Ishikawa (cell line): ENCODE measurements at regions not wholly inside any gene's neighbourhood (a gene's known extent, or its start where the extent isn't known, plus 50 kb on each side); places are given as distances from the start of the nearest gene placed in this dataset.

Experiments
- CEBPB ChIP-seq: IDR thresholded peaks from 2 replicates; pipeline ENCODE4 v1.6.1; 2012
- CREB1 ChIP-seq: IDR thresholded peaks from 2 replicates; pipeline ENCODE4 v1.6.1; 2012; ENCODE audit warnings: low read depth
- EGR1 ChIP-seq: IDR thresholded peaks from 2 replicates; pipeline ENCODE4 v1.6.1; 2012
- EP300 ChIP-seq: IDR thresholded peaks from 2 replicates; pipeline ENCODE4 v1.6.1; 2012; ENCODE audit warnings: borderline replicate concordance
- FOXM1 ChIP-seq: IDR thresholded peaks from 2 replicates; pipeline ENCODE4 v1.6.1; 2012; ENCODE audit warnings: low read depth, borderline replicate concordance
- NFIC ChIP-seq: IDR thresholded peaks from 2 replicates; pipeline ENCODE4 v1.6.1; 2012
- RAD21 ChIP-seq: IDR thresholded peaks from 2 replicates; pipeline ENCODE4 v1.6.1; 2012; ENCODE audit warnings: low read depth
- TAF1 ChIP-seq: IDR thresholded peaks from 2 replicates; pipeline ENCODE4 v1.6.1; 2012; ENCODE audit warnings: low read depth, mild to moderate bottlenecking
- TCF12 ChIP-seq: IDR thresholded peaks from 2 replicates; pipeline ENCODE4 v1.6.1; 2012; ENCODE audit warnings: low read depth
- TEAD4 ChIP-seq: IDR thresholded peaks from 2 replicates; pipeline ENCODE4 v1.6.1; 2012
- YY1 ChIP-seq: IDR thresholded peaks from 2 replicates; pipeline ENCODE4 v1.6.1; 2012; ENCODE audit warnings: low read depth
- ZBTB7A ChIP-seq: IDR thresholded peaks from 2 replicates; pipeline ENCODE4 v1.6.1; 2012; ENCODE audit warnings: low read depth
- TF ChIP-seq, protein P1 (sequence below): IDR thresholded peaks from 2 replicates; pipeline ENCODE4 v1.6.1; 2012
- TF ChIP-seq, protein P2 (sequence below): IDR thresholded peaks from 2 replicates; pipeline ENCODE4 v1.6.1; 2012; ENCODE audit warnings: low read depth, mild to moderate bottlenecking
- TF ChIP-seq, protein P3 (sequence below): IDR thresholded peaks from 2 replicates; pipeline ENCODE4 v1.6.1; 2012

DNA sequence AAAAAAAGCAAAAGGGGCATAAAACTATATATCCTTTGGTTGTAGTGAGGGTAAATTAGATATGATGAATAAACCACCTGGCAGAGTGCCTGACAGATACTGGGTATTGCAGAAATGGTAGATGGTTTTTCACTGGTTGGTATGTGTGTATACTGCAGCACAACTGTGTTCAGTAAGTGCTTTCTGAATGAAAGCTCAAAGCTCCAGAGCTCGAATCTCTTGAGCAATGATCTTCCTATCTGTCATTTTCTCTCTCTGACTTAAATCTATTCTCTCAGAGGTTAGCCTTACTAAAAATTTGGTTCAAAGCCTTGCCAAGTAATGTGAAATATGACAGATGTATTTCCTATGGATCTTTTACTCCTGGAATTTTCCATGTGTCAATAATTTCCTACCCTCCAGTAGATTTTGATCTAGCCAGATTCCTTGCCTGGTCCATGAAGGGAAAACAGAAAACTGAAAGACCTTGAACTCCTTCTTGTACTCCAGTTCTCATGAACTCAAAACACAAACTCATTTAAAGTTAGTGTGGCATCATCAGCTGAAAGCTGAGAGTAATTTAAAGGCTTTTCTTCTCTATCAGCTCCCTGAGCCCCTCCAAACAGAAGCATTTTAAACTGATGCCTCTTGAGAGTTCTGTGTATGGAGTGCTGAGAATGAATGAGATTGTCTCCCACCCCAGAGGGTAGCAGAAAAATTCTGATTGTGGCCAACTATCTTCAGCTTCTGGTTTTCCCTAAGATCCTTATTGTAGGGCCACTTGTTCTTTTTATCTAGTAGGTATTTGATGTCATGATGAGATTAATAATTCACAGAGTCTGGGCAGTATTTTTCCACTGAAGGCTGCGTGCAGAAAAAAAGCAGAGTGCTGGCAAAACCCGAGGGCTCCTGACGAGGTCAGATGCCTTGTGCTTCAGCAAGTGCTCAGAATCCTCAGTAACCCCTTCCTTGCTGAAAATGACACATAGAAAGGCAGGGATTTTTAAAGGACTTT lies 363.4 kb upstream of the BOD1L1 start:
- TF ChIP-seq CREB1 = no peak
- TF ChIP-seq CEBPB = no peak
- TF ChIP-seq EP300 = no peak
- TF ChIP-seq TEAD4 = no peak
- no peak for TF ChIP-seq FOXM1
- TF ChIP-seq EGR1 = no peak
- TF ChIP-seq NFIC = no peak

DNA sequence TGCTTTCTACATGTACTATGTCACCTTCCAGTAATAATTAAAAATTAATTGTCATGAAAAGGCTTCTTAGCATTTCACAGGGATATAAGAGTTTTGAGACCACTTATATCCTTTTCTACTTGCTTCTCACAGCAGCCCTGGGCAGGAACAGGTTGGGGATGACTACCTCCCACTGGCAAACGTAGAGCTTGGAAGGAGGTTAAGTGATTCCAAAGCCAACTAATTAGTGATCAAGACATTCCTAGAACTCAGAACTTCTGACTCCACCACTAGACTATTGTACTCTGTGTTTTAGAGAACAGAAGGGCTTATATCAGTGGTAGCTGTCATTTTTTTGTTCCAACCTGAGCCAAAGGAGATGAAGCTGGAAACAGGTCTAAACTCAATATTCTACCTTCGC lies 364.5 kb upstream of the BOD1L1 start:
- no peak for TF ChIP-seq YY1
- TF ChIP-seq, protein P1, sequence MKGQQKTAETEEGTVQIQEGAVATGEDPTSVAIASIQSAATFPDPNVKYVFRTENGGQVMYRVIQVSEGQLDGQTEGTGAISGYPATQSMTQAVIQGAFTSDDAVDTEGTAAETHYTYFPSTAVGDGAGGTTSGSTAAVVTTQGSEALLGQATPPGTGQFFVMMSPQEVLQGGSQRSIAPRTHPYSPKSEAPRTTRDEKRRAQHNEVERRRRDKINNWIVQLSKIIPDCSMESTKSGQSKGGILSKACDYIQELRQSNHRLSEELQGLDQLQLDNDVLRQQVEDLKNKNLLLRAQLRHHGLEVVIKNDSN = no peak
- TF ChIP-seq CREB1 = no peak
- no peak for TF ChIP-seq EGR1
- no peak for TF ChIP-seq TCF12
- no peak for TF ChIP-seq TEAD4
- no peak for TF ChIP-seq RAD21
- TF ChIP-seq ZBTB7A = no peak
- no peak for TF ChIP-seq CEBPB
- TF ChIP-seq, protein P2, sequence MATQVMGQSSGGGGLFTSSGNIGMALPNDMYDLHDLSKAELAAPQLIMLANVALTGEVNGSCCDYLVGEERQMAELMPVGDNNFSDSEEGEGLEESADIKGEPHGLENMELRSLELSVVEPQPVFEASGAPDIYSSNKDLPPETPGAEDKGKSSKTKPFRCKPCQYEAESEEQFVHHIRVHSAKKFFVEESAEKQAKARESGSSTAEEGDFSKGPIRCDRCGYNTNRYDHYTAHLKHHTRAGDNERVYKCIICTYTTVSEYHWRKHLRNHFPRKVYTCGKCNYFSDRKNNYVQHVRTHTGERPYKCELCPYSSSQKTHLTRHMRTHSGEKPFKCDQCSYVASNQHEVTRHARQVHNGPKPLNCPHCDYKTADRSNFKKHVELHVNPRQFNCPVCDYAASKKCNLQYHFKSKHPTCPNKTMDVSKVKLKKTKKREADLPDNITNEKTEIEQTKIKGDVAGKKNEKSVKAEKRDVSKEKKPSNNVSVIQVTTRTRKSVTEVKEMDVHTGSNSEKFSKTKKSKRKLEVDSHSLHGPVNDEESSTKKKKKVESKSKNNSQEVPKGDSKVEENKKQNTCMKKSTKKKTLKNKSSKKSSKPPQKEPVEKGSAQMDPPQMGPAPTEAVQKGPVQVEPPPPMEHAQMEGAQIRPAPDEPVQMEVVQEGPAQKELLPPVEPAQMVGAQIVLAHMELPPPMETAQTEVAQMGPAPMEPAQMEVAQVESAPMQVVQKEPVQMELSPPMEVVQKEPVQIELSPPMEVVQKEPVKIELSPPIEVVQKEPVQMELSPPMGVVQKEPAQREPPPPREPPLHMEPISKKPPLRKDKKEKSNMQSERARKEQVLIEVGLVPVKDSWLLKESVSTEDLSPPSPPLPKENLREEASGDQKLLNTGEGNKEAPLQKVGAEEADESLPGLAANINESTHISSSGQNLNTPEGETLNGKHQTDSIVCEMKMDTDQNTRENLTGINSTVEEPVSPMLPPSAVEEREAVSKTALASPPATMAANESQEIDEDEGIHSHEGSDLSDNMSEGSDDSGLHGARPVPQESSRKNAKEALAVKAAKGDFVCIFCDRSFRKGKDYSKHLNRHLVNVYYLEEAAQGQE = no peak
- TF ChIP-seq FOXM1 = no peak
- TF ChIP-seq EP300 = no peak
- TF ChIP-seq TAF1 = no peak
- TF ChIP-seq, protein P3, sequence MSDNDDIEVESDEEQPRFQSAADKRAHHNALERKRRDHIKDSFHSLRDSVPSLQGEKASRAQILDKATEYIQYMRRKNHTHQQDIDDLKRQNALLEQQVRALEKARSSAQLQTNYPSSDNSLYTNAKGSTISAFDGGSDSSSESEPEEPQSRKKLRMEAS = no peak
- no peak for TF ChIP-seq NFIC

DNA sequence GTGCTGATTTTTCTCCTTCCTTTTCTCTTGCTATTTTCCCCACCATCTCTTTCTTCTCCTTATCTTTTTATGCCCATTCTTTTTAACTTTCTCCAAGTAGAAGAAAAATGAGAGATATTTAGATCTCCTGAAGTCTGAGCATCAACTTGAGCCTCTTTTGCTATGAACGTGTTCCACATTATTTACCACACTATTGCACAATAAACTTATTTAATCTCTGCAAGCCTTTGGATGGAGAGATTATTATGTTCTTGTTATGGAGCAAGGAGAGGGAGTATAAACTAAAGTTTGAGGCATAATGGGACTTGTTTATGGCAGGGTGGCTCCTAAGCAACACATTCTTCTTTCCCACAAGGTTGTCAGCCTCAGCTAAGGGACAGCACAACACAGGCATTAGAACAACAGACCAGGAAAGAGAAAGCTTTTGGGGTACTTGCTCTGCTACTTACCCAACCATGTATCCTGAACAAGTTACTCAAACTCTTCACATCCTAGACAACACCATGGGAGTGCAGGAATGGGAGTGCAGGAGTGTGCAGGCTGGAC lies 365.5 kb upstream of the BOD1L1 start:
- no peak for TF ChIP-seq RAD21

DNA sequence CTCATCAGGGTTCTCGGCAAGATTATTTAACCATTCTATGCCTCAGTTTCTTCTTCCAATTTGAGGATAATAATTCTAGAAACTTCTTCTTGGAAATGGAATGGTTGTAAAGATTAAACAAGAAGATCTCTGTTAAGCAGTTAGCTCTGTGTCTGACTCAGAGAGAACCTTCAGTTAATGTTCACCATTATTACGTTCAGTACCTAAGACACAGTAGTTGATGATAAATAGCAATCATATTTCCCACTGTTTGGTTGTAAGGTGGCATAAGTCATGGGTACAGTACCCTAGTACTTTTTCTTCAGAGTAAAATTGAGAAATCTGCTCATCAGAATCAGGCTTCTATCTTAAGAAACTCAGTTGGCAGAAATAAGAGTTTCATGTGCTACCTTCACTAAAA lies 366.5 kb upstream of the BOD1L1 start:
- TF ChIP-seq TAF1 (no peak), EP300 (no peak), CREB1 (no peak), FOXM1 (no peak), NFIC (no peak), ZBTB7A (no peak)
- TF ChIP-seq, protein P3 = no peak
- TF ChIP-seq, protein P1 = no peak

DNA sequence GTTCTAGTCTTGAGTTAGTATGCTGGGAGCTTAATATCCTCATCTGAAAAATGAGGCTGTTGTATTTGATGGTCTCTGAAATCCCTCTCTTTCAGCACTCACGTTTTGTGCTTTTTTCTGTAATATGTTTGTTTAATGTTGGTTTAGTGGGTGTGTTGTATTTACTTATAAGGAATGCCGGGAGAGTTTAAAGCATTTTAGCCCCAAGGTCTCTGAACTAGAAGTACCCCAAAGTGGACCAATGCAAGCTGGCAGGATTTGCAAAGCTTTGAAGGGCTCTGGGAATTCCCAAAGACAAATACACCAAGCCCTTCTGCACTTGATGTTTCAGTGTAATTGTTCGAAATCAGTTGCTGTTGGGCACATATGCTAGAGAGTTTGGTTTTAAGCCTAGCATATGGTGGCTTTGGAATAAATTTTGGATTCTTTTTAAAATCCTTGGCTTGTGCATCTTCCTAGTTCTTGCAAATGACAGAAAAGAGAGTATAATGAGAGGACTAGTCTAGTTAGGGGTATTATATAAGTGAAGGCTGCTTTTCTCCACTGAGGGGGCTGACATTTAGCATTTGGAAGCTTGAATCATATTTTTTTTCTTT lies 371.4 kb upstream of the BOD1L1 start:
- TF ChIP-seq CREB1 = no peak
- no peak for TF ChIP-seq EGR1
- TF ChIP-seq, protein P3 = no peak
- TF ChIP-seq, protein P1 = no peak
- TF ChIP-seq CEBPB = no peak
- no peak for TF ChIP-seq ZBTB7A
- TF ChIP-seq, protein P2 = no peak
- TF ChIP-seq FOXM1 = no peak
- TF ChIP-seq YY1 = no peak
- TF ChIP-seq TEAD4 = no peak
- TF ChIP-seq RAD21 = no peak
- TF ChIP-seq NFIC = no peak
